ENCODE measurements at regions not wholly inside any gene's neighbourhood (a gene's known extent, or its start where the extent isn't known, plus 50 kb on each side); places are given as distances from the start of the nearest gene placed in this dataset.

- H3K27ac ChIP-seq, result no peak overlapping the region
Measured at GRCh38 chr16:51762081-51762996, 611.3 kb upstream of the SALL1 start.

DNA sequence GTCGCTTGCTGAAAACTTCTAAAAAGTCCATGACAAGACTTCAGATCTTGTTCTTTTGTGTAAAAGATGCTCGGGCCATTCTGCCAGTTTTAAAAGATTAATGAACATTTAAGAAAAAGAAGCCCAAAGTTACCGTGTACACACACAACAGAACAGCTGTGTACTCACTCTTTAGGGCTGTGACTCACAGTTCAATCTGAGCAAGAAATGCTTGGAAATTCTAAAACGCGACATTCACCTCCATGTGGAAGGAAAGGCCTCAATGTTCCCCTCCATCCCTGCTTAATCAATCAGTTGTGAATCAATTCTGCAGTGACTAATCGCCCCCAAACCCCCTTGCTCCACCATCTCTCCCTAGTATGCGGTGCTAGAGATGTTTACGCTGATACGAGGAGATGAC lies 609.9 kb upstream of the SALL1 start:
- no peak overlapping the region for H3K27ac ChIP-seq
- TF ChIP-seq, protein P1, sequence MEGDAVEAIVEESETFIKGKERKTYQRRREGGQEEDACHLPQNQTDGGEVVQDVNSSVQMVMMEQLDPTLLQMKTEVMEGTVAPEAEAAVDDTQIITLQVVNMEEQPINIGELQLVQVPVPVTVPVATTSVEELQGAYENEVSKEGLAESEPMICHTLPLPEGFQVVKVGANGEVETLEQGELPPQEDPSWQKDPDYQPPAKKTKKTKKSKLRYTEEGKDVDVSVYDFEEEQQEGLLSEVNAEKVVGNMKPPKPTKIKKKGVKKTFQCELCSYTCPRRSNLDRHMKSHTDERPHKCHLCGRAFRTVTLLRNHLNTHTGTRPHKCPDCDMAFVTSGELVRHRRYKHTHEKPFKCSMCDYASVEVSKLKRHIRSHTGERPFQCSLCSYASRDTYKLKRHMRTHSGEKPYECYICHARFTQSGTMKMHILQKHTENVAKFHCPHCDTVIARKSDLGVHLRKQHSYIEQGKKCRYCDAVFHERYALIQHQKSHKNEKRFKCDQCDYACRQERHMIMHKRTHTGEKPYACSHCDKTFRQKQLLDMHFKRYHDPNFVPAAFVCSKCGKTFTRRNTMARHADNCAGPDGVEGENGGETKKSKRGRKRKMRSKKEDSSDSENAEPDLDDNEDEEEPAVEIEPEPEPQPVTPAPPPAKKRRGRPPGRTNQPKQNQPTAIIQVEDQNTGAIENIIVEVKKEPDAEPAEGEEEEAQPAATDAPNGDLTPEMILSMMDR (IDR thresholded peaks at IDR 0.05), result no peak
- TF ChIP-seq ZFX (IDR thresholded peaks at IDR 0.05; ENCODE audit: borderline replicate concordance), result no peak

More at GRCh38 chr16:51762081-51762996, 611.3 kb upstream of the SALL1 start:
- TF ChIP-seq, protein P1 (IDR thresholded peaks at IDR 0.05), result peak; percentile 97
- no peak for TF ChIP-seq ZFX (IDR thresholded peaks at IDR 0.05; ENCODE audit: borderline replicate concordance)

GRCh38 chr16:51759999-51760398 lies 608.9 kb upstream of the SALL1 start:
- TF ChIP-seq ZFX (IDR thresholded peaks at IDR 0.05; ENCODE audit: borderline replicate concordance), result no peak
- TF ChIP-seq, protein P1 (IDR thresholded peaks at IDR 0.05), result no peak
- H3K27ac ChIP-seq, result no peak overlapping the region

DNA sequence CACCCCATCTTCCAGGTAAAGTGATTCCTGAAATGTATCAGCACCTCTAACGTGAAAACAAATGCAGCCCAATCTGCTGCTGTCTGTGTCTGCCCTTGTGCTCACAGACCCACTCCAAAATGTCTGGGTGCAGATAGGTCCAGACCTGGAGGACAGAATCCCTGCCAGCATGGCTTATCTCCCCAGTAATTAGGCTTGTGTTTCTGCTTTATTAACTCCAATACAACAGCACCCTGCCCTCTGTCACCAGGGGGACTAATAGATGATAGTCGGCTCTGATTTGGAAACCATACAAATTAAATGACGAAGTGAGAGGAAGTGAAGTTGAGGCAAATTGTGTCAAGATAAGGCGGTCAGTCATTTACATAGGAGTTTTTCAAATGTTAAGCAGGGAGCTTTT lies 608.3 kb upstream of the SALL1 start:
- TF ChIP-seq, protein P1 (IDR thresholded peaks at IDR 0.05), result no peak
- no peak for TF ChIP-seq ZFX (IDR thresholded peaks at IDR 0.05; ENCODE audit: borderline replicate concordance)
- no peak overlapping the region for H3K27ac ChIP-seq

- no peak overlapping the region for H3K27ac ChIP-seq
- TF ChIP-seq ZFX (IDR thresholded peaks at IDR 0.05; ENCODE audit: borderline replicate concordance), result no peak
Measured at GRCh38 chr16:51757921-51758479, 606.9 kb upstream of the SALL1 start.

DNA sequence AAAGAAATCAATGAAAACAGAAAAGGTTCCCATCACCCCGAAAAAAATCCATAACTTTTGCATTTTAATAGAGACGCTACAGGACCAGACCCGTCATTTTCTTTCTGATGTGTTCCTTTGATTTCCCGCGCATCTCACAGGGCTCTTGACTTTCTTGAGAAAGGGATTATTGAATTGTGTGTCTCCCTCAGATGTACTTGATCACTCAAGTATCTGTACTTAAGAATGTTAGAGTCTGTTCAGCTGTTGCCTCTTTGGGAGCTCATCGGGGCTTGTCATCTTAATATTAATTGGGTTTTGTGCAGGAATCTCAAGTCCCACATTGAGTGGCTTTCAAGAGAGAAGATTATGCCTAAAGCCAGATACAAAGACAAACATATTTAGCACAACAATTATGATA lies 606.4 kb upstream of the SALL1 start:
- H3K27ac ChIP-seq, result no peak overlapping the region
- TF ChIP-seq, protein P1 (IDR thresholded peaks at IDR 0.05), result no peak
- TF ChIP-seq ZFX (IDR thresholded peaks at IDR 0.05; ENCODE audit: borderline replicate concordance), result no peak

- TF ChIP-seq, protein P1 (IDR thresholded peaks at IDR 0.05), result no peak
- TF ChIP-seq ZFX (IDR thresholded peaks at IDR 0.05; ENCODE audit: borderline replicate concordance), result no peak
- no peak overlapping the region for H3K27ac ChIP-seq
Measured at GRCh38 chr16:51757124-51757470, 606.0 kb upstream of the SALL1 start.
